Activated CD8-positive, alpha-beta memory T cell treated with anti-CD3 and anti-CD28 coated beads, Interleukin-2, amount 50 U/mL, for 48 hours (primary cell): ENCODE measurements at regions not wholly inside any gene's neighbourhood (a gene's known extent, or its start where the extent isn't known, plus 50 kb on each side); places are given as distances from the start of the nearest gene placed in this dataset.
"Not testable (repeated sequence)": the region's sequence is repeated elsewhere in the genome, so short reads cannot be mapped to it uniquely, and the experiment has no call there.

Experiments used
- DNase-seq: peaks from one replicate; pipeline ENCODE4 v3.0.0-alpha.2; 2020

GRCh38 chr3:18185624-18186023 lies 239.5 kb downstream of the SATB1 start:
- no peak for DNase-seq

GRCh38 chr3:18182923-18183322 lies 242.2 kb downstream of the SATB1 start:
- not testable (repeated sequence) for DNase-seq

- DNase-seq, result no peak
Measured at GRCh38 chr3:18179521-18179920, 245.6 kb downstream of the SATB1 start.

- no peak for DNase-seq
Measured at GRCh38 chr3:18177271-18177670, 247.9 kb downstream of the SATB1 start.

GRCh38 chr3:18173891-18174290 lies 251.2 kb downstream of the SATB1 start:
- not testable (repeated sequence) for DNase-seq

- DNase-seq, result no peak
Measured at GRCh38 chr3:18159681-18160080, 265.5 kb downstream of the SATB1 start.

GRCh38 chr3:18153571-18154173 lies 271.5 kb downstream of the SATB1 start:
- DNase-seq, result no peak

GRCh38 chr3:18151199-18151598 lies 273.9 kb downstream of the SATB1 start:
- no peak for DNase-seq

- no peak for DNase-seq
Measured at GRCh38 chr3:18149935-18150334, 275.2 kb downstream of the SATB1 start.

GRCh38 chr3:18149386-18149785 lies 275.8 kb downstream of the SATB1 start:
- no peak for DNase-seq

- no peak for DNase-seq
Measured at GRCh38 chr3:18144571-18144970, 280.6 kb downstream of the SATB1 start.

- DNase-seq, result no peak
Measured at GRCh38 chr3:18143258-18143780, 281.8 kb downstream of the SATB1 start.

GRCh38 chr3:18137958-18138357 lies 287.2 kb downstream of the SATB1 start:
- DNase-seq, result no peak

- DNase-seq, result no peak
Measured at GRCh38 chr3:18135060-18135814, 289.9 kb downstream of the SATB1 start.

- DNase-seq, result no peak
Measured at GRCh38 chr3:18134386-18135059, 290.6 kb downstream of the SATB1 start.

- no peak for DNase-seq
Measured at GRCh38 chr3:18132991-18133390, 292.1 kb downstream of the SATB1 start.

- DNase-seq, result no peak
Measured at GRCh38 chr3:18127859-18128681, 297.1 kb downstream of the SATB1 start.

- no peak for DNase-seq
Measured at GRCh38 chr3:18127174-18127858, 297.8 kb downstream of the SATB1 start.

GRCh38 chr3:18126772-18127171 lies 298.4 kb downstream of the SATB1 start:
- DNase-seq, result no peak

- no peak for DNase-seq
Measured at GRCh38 chr3:18124501-18124900, 300.6 kb downstream of the SATB1 start.

GRCh38 chr3:18122264-18122663 lies 302.9 kb downstream of the SATB1 start:
- DNase-seq, result no peak

GRCh38 chr3:18121020-18121419 lies 304.1 kb downstream of the SATB1 start:
- no peak for DNase-seq
